GM20000 (cell line): ENCODE measurements at regions not wholly inside any gene's neighbourhood (a gene's known extent, or its start where the extent isn't known, plus 50 kb on each side); places are given as distances from the start of the nearest gene placed in this dataset.
"Not testable (repeated sequence)": the region's sequence is repeated elsewhere in the genome, so short reads cannot be mapped to it uniquely, and the experiment has no call there.

Source experiments
- DNase-seq: peaks from one replicate; pipeline ENCODE4 v3.0.0; 2012; ENCODE audit warnings: low spot score
- CTCF ChIP-seq: IDR thresholded peaks from 2 replicates; pipeline ENCODE4 v1.5.1; 2012; ENCODE audit warnings: mild to moderate bottlenecking, control low read depth; ENCODE audit errors: extremely low read depth, missing control alignments

GRCh38 chr6:15158821-15159619, 86.8 kb upstream of the JARID2 start:
- no peak for TF ChIP-seq CTCF
- no peak for DNase-seq

- DNase-seq = no peak
- no peak for TF ChIP-seq CTCF
These were observed 85.1 kb upstream of the JARID2 start for GRCh38 chr6:15160812-15161211.

GRCh38 chr6:15164855-15165254, 81.0 kb upstream of the JARID2 start:
- not testable (repeated sequence) for DNase-seq

- no peak for DNase-seq
- TF ChIP-seq CTCF = no peak
These were observed 79.7 kb upstream of the JARID2 start for GRCh38 chr6:15166121-15166520.

- no peak for TF ChIP-seq CTCF
- DNase-seq = no peak
These were observed 75.7 kb upstream of the JARID2 start for GRCh38 chr6:15170126-15170525.

- no peak for DNase-seq
- no peak for TF ChIP-seq CTCF
These were observed 74.8 kb upstream of the JARID2 start for GRCh38 chr6:15171026-15171425.

- DNase-seq = no peak
- TF ChIP-seq CTCF = no peak
These were observed 69.0 kb upstream of the JARID2 start for GRCh38 chr6:15176816-15177370.

- TF ChIP-seq CTCF = no peak
- DNase-seq = no peak
These were observed 61.9 kb upstream of the JARID2 start for GRCh38 chr6:15183979-15184378.
